GM12872 (cell line): ENCODE measurements at regions not wholly inside any gene's neighbourhood (a gene's known extent, or its start where the extent isn't known, plus 50 kb on each side); places are given as distances from the start of the nearest gene placed in this dataset.

Source experiments
- CTCF ChIP-seq: IDR thresholded peaks from 3 replicates; pipeline ENCODE4 v1.5.1; 2011; ENCODE audit warnings: low read depth, mild to moderate bottlenecking, low read length, moderate library complexity; ENCODE audit not compliant: insufficient read depth

GRCh38 chr9:93813221-93814076 is 141.7 kb downstream of the BARX1 start:
- TF ChIP-seq CTCF: no peak

GRCh38 chr9:93812410-93812668 is 142.8 kb downstream of the BARX1 start:
- no peak for TF ChIP-seq CTCF

GRCh38 chr9:93810028-93810971 is 144.9 kb downstream of the BARX1 start:
- no peak for TF ChIP-seq CTCF

GRCh38 chr9:93809204-93809940 is 145.8 kb downstream of the BARX1 start:
- TF ChIP-seq CTCF: no peak

GRCh38 chr9:93808115-93809029 is 146.8 kb downstream of the BARX1 start:
- no peak for TF ChIP-seq CTCF

- TF ChIP-seq CTCF: no peak
These were observed 147.7 kb downstream of the BARX1 start for GRCh38 chr9:93807166-93808074.
